H1 (cell line): ENCODE measurements at regions not wholly inside any gene's neighbourhood (a gene's known extent, or its start where the extent isn't known, plus 50 kb on each side); places are given as distances from the start of the nearest gene placed in this dataset.

Source experiments
- CTCF ChIA-PET: fragments of 300-600 bp; sonication (Branson Sonifier 250); formaldehyde crosslinking; loops from one replicate; lab custom pipeline; 2021; ENCODE audit not compliant: partially characterized antibody; lab: Charles Lee
- POLR2A ChIA-PET: fragments of 300-600 bp; sonication (Branson Sonifier 250); formaldehyde crosslinking; loops from one replicate; lab custom pipeline; 2021; ENCODE audit warnings: inconsistent platforms; ENCODE audit not compliant: partially characterized antibody; lab: Charles Lee
- DNase-seq, 2 experiments: peaks; one replicate each; pipeline versions ENCODE4 v3.0.0 to v3.0.0-alpha.2; 2010 to 2022; ENCODE audit warnings: low spot score in 2 of 2, low read depth in 1 of 2, mixed read lengths in 1 of 2
- FAIRE-seq: peaks from 2 replicates; lab custom pipeline; 2011; peaks lifted over from hg19 to GRCh38; lab: Jason Lieb, UNC
- H2AFZ ChIP-seq: 2 replicates; pipeline ENCODE4 v1.8.1; 2012; ENCODE audit warnings: low read length, inconsistent platforms
- H2AK5ac ChIP-seq: 2 replicates; pipeline ENCODE4 v1.6.1; 2013; ENCODE audit warnings: low read depth, low read length
- H2BK120ac ChIP-seq: replicated peaks from 2 replicates; pipeline ENCODE3; 2013; ENCODE audit warnings: low read depth, low read length, inconsistent platforms
- H2BK12ac ChIP-seq: 2 replicates; pipeline ENCODE4 v1.6.1; 2013; ENCODE audit warnings: low read depth, low read length
- H2BK15ac ChIP-seq: 2 replicates; pipeline ENCODE4 v1.6.1; 2013; ENCODE audit warnings: low read length
- H2BK20ac ChIP-seq: 2 replicates; pipeline ENCODE4 v1.6.1; 2013; ENCODE audit warnings: low read length
- H2BK5ac ChIP-seq: 2 replicates; pipeline ENCODE4 v1.6.1; 2013; ENCODE audit warnings: low read depth, low read length
- H3K14ac ChIP-seq: 2 replicates; pipeline ENCODE4 v1.6.1; 2013; ENCODE audit warnings: inconsistent platforms; ENCODE audit not compliant: insufficient read length
- H3K18ac ChIP-seq: 2 replicates; pipeline ENCODE4 v1.6.1; 2013; ENCODE audit warnings: low read length; ENCODE audit errors: extremely low read depth
- H3K23ac ChIP-seq: 2 replicates; pipeline ENCODE4 v1.6.1; 2013; ENCODE audit warnings: inconsistent platforms; ENCODE audit not compliant: insufficient read length
- H3K23me2 ChIP-seq: 2 replicates; pipeline ENCODE4 v1.6.1; 2013; ENCODE audit warnings: low read depth, low read length
- H3K27ac ChIP-seq: 2 replicates; pipeline ENCODE4 v1.6.1; 2011; ENCODE audit warnings: low read depth, low read length, inconsistent platforms
- H3K27me3 ChIP-seq, 4 experiments: replicated peaks in 1 of 4; 1 replicate in 1 of 4; 2 replicates in 3 of 4; pipeline versions ENCODE4 v1.6.1 to v1.8.1; 2011 to 2013; ENCODE audit warnings: low read length in 3 of 4, mild to moderate bottlenecking in 3 of 4, inconsistent platforms in 2 of 4, mixed read lengths in 2 of 4, moderate library complexity in 1 of 4; ENCODE audit not compliant: control insufficient read depth in 3 of 4, insufficient read depth in 3 of 4; ENCODE audit errors: extremely low read depth in 1 of 4
- H3K36me3 ChIP-seq, 4 experiments: 2 replicates each; pipeline versions ENCODE4 v1.6.1 to v1.8.1; 2011 to 2013; ENCODE audit warnings: mild to moderate bottlenecking in 4 of 4, low read length in 3 of 4, moderate library complexity in 2 of 4, control low read depth in 1 of 4, inconsistent platforms in 1 of 4; ENCODE audit not compliant: insufficient read depth in 4 of 4, control insufficient read depth in 2 of 4
- H3K4ac ChIP-seq: replicated peaks from 2 replicates; pipeline ENCODE3; 2013; ENCODE audit warnings: low read length, low read depth, mixed read lengths, inconsistent platforms; ENCODE audit not compliant: insufficient read length
- H3K4me1 ChIP-seq, 4 experiments: replicated peaks in 1 of 4; 1 replicate in 1 of 4; 2 replicates in 3 of 4; pipeline versions ENCODE4 v1.6.1 to v1.8.1; 2011 to 2013; ENCODE audit warnings: low read length in 3 of 4, inconsistent platforms in 2 of 4, mixed read lengths in 1 of 4; ENCODE audit not compliant: insufficient read depth in 4 of 4, control insufficient read depth in 3 of 4
- H3K4me2 ChIP-seq, 2 experiments: 2 replicates each; pipeline versions ENCODE4 v1.6.1 to v1.8.1; 2011 to 2013; ENCODE audit warnings: low read depth in 2 of 2, low read length in 2 of 2, control low read depth in 1 of 2, inconsistent platforms in 1 of 2, mild to moderate bottlenecking in 1 of 2; ENCODE audit not compliant: insufficient read depth in 1 of 2
- H3K4me3 ChIP-seq, 4 experiments: fragments of 200-600, 300-600 bp in 1 of 4; sonication (generic), shearing (Covaris generic), sonication (Bioruptor Twin) in 1 of 4; 2 replicates each; pipeline versions ENCODE4 v1.5.1 to v1.8.1; 2011 to 2016; ENCODE audit warnings: low read length in 4 of 4, low read depth in 3 of 4, control low read depth in 2 of 4, inconsistent platforms in 2 of 4, mild to moderate bottlenecking in 2 of 4, mixed read lengths in 1 of 4, moderate library complexity in 1 of 4; ENCODE audit not compliant: insufficient read depth in 2 of 4; ENCODE audit errors: extremely low read depth in 1 of 4
- H3K56ac ChIP-seq: replicated peaks from 2 replicates; pipeline ENCODE3; 2013; ENCODE audit warnings: low read depth, mild to moderate bottlenecking, mixed read lengths, low read length, inconsistent platforms; ENCODE audit not compliant: insufficient read length
- H3K79me1 ChIP-seq: 2 replicates; pipeline ENCODE4 v1.6.1; 2013; ENCODE audit warnings: low read depth, low read length, control low read depth
- H3K79me2 ChIP-seq, 2 experiments: 2 replicates each; pipeline versions ENCODE4 v1.6.1 to v1.8.1; 2012 to 2013; ENCODE audit warnings: low read length in 2 of 2, mild to moderate bottlenecking in 2 of 2, inconsistent platforms in 1 of 2; ENCODE audit not compliant: insufficient read depth in 2 of 2, control insufficient read depth in 1 of 2
- H3K9ac ChIP-seq, 4 experiments: replicated peaks in 1 of 4; 1 replicate in 1 of 4; 2 replicates in 3 of 4; pipeline versions ENCODE4 v1.6.1 to v1.8.1; 2011 to 2013; ENCODE audit warnings: low read depth in 3 of 4, low read length in 3 of 4, control low read depth in 2 of 4, mild to moderate bottlenecking in 2 of 4, moderate library complexity in 2 of 4, inconsistent platforms in 1 of 4; ENCODE audit errors: extremely low read depth in 1 of 4
- H3K9me3 ChIP-seq, 2 experiments: 2 replicates each; pipeline versions ENCODE4 v1.6.1 to v1.8.1; 2012 to 2013; ENCODE audit warnings: mild to moderate bottlenecking in 2 of 2, moderate library complexity in 2 of 2, control low read depth in 1 of 2, inconsistent platforms in 1 of 2, low read depth in 1 of 2, low read length in 1 of 2, mixed read lengths in 1 of 2; ENCODE audit not compliant: insufficient read depth in 2 of 2
- H4K20me1 ChIP-seq, 2 experiments: replicated peaks in 1 of 2; 2 replicates each; pipeline versions ENCODE3 to v1.8.1; 2011 to 2013; ENCODE audit warnings: inconsistent platforms in 2 of 2, low read length in 2 of 2, mild to moderate bottlenecking in 1 of 2; ENCODE audit not compliant: insufficient read depth in 2 of 2, control insufficient read depth in 1 of 2
- H4K5ac ChIP-seq: 2 replicates; pipeline ENCODE4 v1.6.1; 2013; ENCODE audit warnings: low read length, low read depth, mixed read lengths, inconsistent platforms; ENCODE audit not compliant: insufficient read length
- H4K8ac ChIP-seq: 2 replicates; pipeline ENCODE4 v1.8.0; 2013; ENCODE audit warnings: mild to moderate bottlenecking, moderate library complexity, low read length, inconsistent platforms; ENCODE audit not compliant: insufficient read depth; ENCODE audit errors: extremely low read depth
- H4K91ac ChIP-seq: replicated peaks from 2 replicates; pipeline ENCODE3; 2013; ENCODE audit warnings: low read length, mixed read lengths, inconsistent platforms; ENCODE audit not compliant: insufficient read length
- HDAC6 ChIP-seq: IDR thresholded peaks from one replicate; pipeline ENCODE4 v1.7.1; 2012; ENCODE audit warnings: low read depth, mild to moderate bottlenecking, inconsistent platforms, low read length, moderate library complexity
- MAFK ChIP-seq: IDR thresholded peaks from 2 replicates; pipeline ENCODE4 v1.6.1; 2012; ENCODE audit warnings: low read depth, mild to moderate bottlenecking, improper control_type of control experiment, low read length
- WGBS, 2 experiments: shearing (Covaris generic) in 1 of 2; methylation state at CpG; one replicate each; pipeline versions ENCODE4 v1.1.6 to v1.1.7; 2013 to 2015; ENCODE audit warnings: low lambda C conversion rate in 2 of 2, mixed read lengths in 2 of 2, inconsistent platforms in 1 of 2, low coverage in 1 of 2, missing lambda C conversion rate in 1 of 2; ENCODE audit not compliant: insufficient replicate concordance in 2 of 2, insufficient coverage in 1 of 2, insufficient read length in 1 of 2; ENCODE audit errors: extremely low coverage in 1 of 2, missing lambda C conversion rate in 1 of 2; 5-methylcytosine and 5-hydroxymethylcytosine counted together

GRCh38 chr18:73544617-73545016, 603.0 kb downstream of the FBXO15 start:
- H3K4me2 ChIP-seq, result no peak overlapping the region
- no peak overlapping the region for H3K27ac ChIP-seq
- no peak overlapping the region for H2AFZ ChIP-seq
- H3K9ac ChIP-seq, result no peak overlapping the region
- no peaks in the 10 kb centered on the region for H3K9me3 ChIP-seq
- no peaks in the 10 kb centered on the region for H3K36me3 ChIP-seq
- H3K56ac ChIP-seq, result no peak overlapping the region
- no peak overlapping the region for H3K18ac ChIP-seq
- FAIRE-seq, result no peak
- ChIA-PET POLR2A (no interaction called here), CTCF (interaction anchor here (1.2 kb wide), 1 partner anchor 781 kb away, joined by 3 read pairs; no protein-coding TSS in a partner anchor)
- no peak overlapping the region for H4K91ac ChIP-seq
- WGBS, 2 experiments, result 88% methylated on average over 2 of the region's 2 CpGs; no CpG with 5 or more reads in 1 of the 2 experiments
- no peak overlapping the region for H3K4me3 ChIP-seq
- no peak overlapping the region for H2BK12ac ChIP-seq
- no peaks in the 10 kb centered on the region for H3K27me3 ChIP-seq
- no peaks in the 10 kb centered on the region for H3K79me2 ChIP-seq
- no peak overlapping the region for H3K4ac ChIP-seq
- H3K23ac ChIP-seq, result no peak overlapping the region
- H2AK5ac ChIP-seq, result no peak overlapping the region
- no peak for DNase-seq
- no peaks in the 10 kb centered on the region for H4K20me1 ChIP-seq
- no peak overlapping the region for H3K14ac ChIP-seq
- no peak overlapping the region for H2BK120ac ChIP-seq
- no peak overlapping the region for H2BK5ac ChIP-seq
- TF ChIP-seq MAFK, result peak; percentile 75; the same call in 1 of the 2 replicates
- no peak for TF ChIP-seq HDAC6
- no peak overlapping the region for H4K8ac ChIP-seq
- H3K79me1 ChIP-seq, result no peaks in the 10 kb centered on the region
- no peak overlapping the region for H2BK15ac ChIP-seq
- H4K5ac ChIP-seq, result no peak overlapping the region
- H2BK20ac ChIP-seq, result no peak overlapping the region
- H3K4me1 ChIP-seq, result no peaks in the 10 kb centered on the region
- H3K23me2 ChIP-seq, result no peaks in the 10 kb centered on the region
